Stimulated activated naive CD4-positive, alpha-beta T cell (primary cell): ENCODE measurements at regions not wholly inside any gene's neighbourhood (a gene's known extent, or its start where the extent isn't known, plus 50 kb on each side); places are given as distances from the start of the nearest gene placed in this dataset.

Source experiments
- DNase-seq, 6 experiments: peaks; one replicate each; lab custom pipeline; 2025; lab: John Stamatoyannopoulos, UW

- DNase-seq, result no peak
Measured at GRCh38 chr16:86089991-86090390, 191.0 kb downstream of the IRF8 start.

GRCh38 chr16:86090461-86091170 is 191.7 kb downstream of the IRF8 start:
- DNase-seq, result no peak

- no peak for DNase-seq
Measured at GRCh38 chr16:86091976-86092375, 193.0 kb downstream of the IRF8 start.

GRCh38 chr16:86092586-86093480 is 193.9 kb downstream of the IRF8 start:
- no peak for DNase-seq

GRCh38 chr16:86093801-86094750 is 195.1 kb downstream of the IRF8 start:
- no peak for DNase-seq

GRCh38 chr16:86095131-86095752 is 196.3 kb downstream of the IRF8 start:
- no peak for DNase-seq

GRCh38 chr16:86095906-86096485 is 197.0 kb downstream of the IRF8 start:
- DNase-seq, result no peak

GRCh38 chr16:86096850-86097249 is 197.9 kb downstream of the IRF8 start:
- DNase-seq, result no peak

- DNase-seq, result no peak
Measured at GRCh38 chr16:86099326-86099725, 200.4 kb downstream of the IRF8 start.

- no peak for DNase-seq
Measured at GRCh38 chr16:86100205-86101136, 201.5 kb downstream of the IRF8 start.

GRCh38 chr16:86101137-86101896 is 202.4 kb downstream of the IRF8 start:
- no peak for DNase-seq

GRCh38 chr16:86101897-86102157 is 202.9 kb downstream of the IRF8 start:
- DNase-seq, result no peak

GRCh38 chr16:86103320-86103719 is 204.4 kb downstream of the IRF8 start:
- no peak for DNase-seq

GRCh38 chr16:86104537-86105048 is 205.6 kb downstream of the IRF8 start:
- DNase-seq, result no peak

GRCh38 chr16:86107215-86107825 is 208.4 kb downstream of the IRF8 start:
- DNase-seq, result no peak

GRCh38 chr16:86108062-86108461 is 209.1 kb downstream of the IRF8 start:
- DNase-seq, result no peak

- no peak for DNase-seq
Measured at GRCh38 chr16:86110134-86110533, 211.2 kb downstream of the IRF8 start.

- no peak for DNase-seq
Measured at GRCh38 chr16:86110726-86111125, 211.8 kb downstream of the IRF8 start.

GRCh38 chr16:86112178-86112577 is 213.2 kb downstream of the IRF8 start:
- no peak for DNase-seq
